GM23338 (cell line): ENCODE measurements at regions not wholly inside any gene's neighbourhood (a gene's known extent, or its start where the extent isn't known, plus 50 kb on each side); places are given as distances from the start of the nearest gene placed in this dataset.

ENCODE experiments used
- ATAC-seq: fragments of 200-7000 bp; cut with Tn5 transposase; 3 replicates; pipeline ENCODE4 v1.9.1; 2020
- DNase-seq: peaks from one replicate; pipeline ENCODE4 v3.0.0-alpha.2; 2015; ENCODE audit warnings: low spot score
- H2AFZ ChIP-seq: fragments of 200-600 bp; sonication (generic); 2 replicates; pipeline ENCODE4 v1.8.0; 2016; ENCODE audit warnings: antibody characterized with exemption, mild to moderate bottlenecking, moderate library complexity
- H3F3A ChIP-seq: fragments of 200-600 bp; sonication (generic); replicated peaks from 2 replicates; pipeline ENCODE4 v1.8.0; 2017; ENCODE audit warnings: antibody characterized with exemption, mixed run types, low read depth
- H3K27ac ChIP-seq: fragments of 200-600 bp; sonication (generic); 2 replicates; pipeline ENCODE4 v1.6.1; 2016; ENCODE audit warnings: low read depth
- H3K27me3 ChIP-seq: fragments of 200-600 bp; sonication (generic); 2 replicates; pipeline ENCODE4 v1.8.0; 2016; ENCODE audit warnings: mild to moderate bottlenecking, mixed run types, moderate library complexity; ENCODE audit not compliant: insufficient read depth
- H3K36me3 ChIP-seq: fragments of 200-600 bp; sonication (generic); 2 replicates; pipeline ENCODE4 v1.8.0; 2016; ENCODE audit warnings: mild to moderate bottlenecking; ENCODE audit not compliant: insufficient read depth
- H3K4me1 ChIP-seq: fragments of 200-600 bp; sonication (generic); 2 replicates; pipeline ENCODE4 v1.8.0; 2016; ENCODE audit warnings: mild to moderate bottlenecking, moderate library complexity; ENCODE audit not compliant: insufficient read depth
- H3K4me2 ChIP-seq: fragments of 200-600 bp; sonication (generic); 2 replicates; pipeline ENCODE4 v1.7.1; 2017; ENCODE audit warnings: mixed run types
- H3K4me3 ChIP-seq: fragments of 200-600 bp; sonication (generic); 2 replicates; pipeline ENCODE4 v1.6.1; 2016; ENCODE audit warnings: mixed run types
- H3K79me2 ChIP-seq: fragments of 200-600 bp; sonication (generic); replicated peaks from 2 replicates; pipeline ENCODE4 v1.8.0; 2017; ENCODE audit warnings: mild to moderate bottlenecking; ENCODE audit not compliant: insufficient read depth
- H3K9me2 ChIP-seq: fragments of 200-600 bp; sonication (generic); 2 replicates; pipeline ENCODE4 v1.8.0; 2017; ENCODE audit not compliant: insufficient read depth
- H4K20me1 ChIP-seq: fragments of 200-600 bp; sonication (generic); replicated peaks from 2 replicates; pipeline ENCODE4 v1.8.0; 2017; ENCODE audit warnings: mild to moderate bottlenecking; ENCODE audit not compliant: insufficient read depth
- H3K27ac Mint-ChIP-seq: 2 replicates; pipeline ENCODE4 v1.8.0; 2020; ENCODE audit warnings: inconsistent platforms, mild to moderate bottlenecking, moderate library complexity, mixed read lengths
- H3K27me3 Mint-ChIP-seq: 3 replicates; pipeline ENCODE4 v1.8.0; 2022; ENCODE audit warnings: low read depth, mild to moderate bottlenecking, moderate library complexity, mixed read lengths, inconsistent platforms; ENCODE audit not compliant: insufficient read depth, poor library complexity
- H3K36me3 Mint-ChIP-seq: 3 replicates; pipeline ENCODE4 v1.8.0; 2021; ENCODE audit warnings: low read depth, mild to moderate bottlenecking, inconsistent platforms, moderate library complexity, mixed read lengths
- H3K4me1 Mint-ChIP-seq: 3 replicates; pipeline ENCODE4 v1.8.0; 2020; ENCODE audit warnings: mild to moderate bottlenecking, inconsistent platforms, mixed read lengths
- H3K4me3 Mint-ChIP-seq: 3 replicates; pipeline ENCODE4 v1.8.0; 2021; ENCODE audit warnings: moderate library complexity, mild to moderate bottlenecking, inconsistent platforms, mixed read lengths
- H3K9me3 Mint-ChIP-seq: 3 replicates; pipeline ENCODE4 v1.8.0; 2020; ENCODE audit warnings: moderate library complexity, mild to moderate bottlenecking, inconsistent platforms, mixed read lengths
- CREB1 ChIP-seq: fragments of 250-450 bp; sonication (Bioruptor Pico); IDR thresholded peaks from 2 replicates; pipeline ENCODE4 v1.5.0; 2020; ENCODE audit warnings: low read depth, mild to moderate bottlenecking, moderate library complexity
- ETS1 ChIP-seq: IDR thresholded peaks from 2 replicates; pipeline ENCODE4 v1.6.1; 2016; ENCODE audit warnings: antibody characterized with exemption
- EZH2 ChIP-seq: fragments of 200-600 bp; sonication (generic); IDR thresholded peaks from one replicate; pipeline ENCODE4 v1.8.0; 2017; ENCODE audit warnings: antibody characterized with exemption, mild to moderate bottlenecking, low read depth; ENCODE audit not compliant: unreplicated experiment
- EZH2phosphoT487 ChIP-seq: fragments of 200-600 bp; sonication (generic); IDR thresholded peaks from one replicate; pipeline ENCODE4 v1.8.1; 2018; ENCODE audit warnings: antibody characterized with exemption; ENCODE audit not compliant: unreplicated experiment
- JUNB ChIP-seq: IDR thresholded peaks from one replicate; pipeline ENCODE4 v1.6.1; 2016; ENCODE audit warnings: antibody characterized with exemption; ENCODE audit not compliant: unreplicated experiment
- NANOG ChIP-seq: IDR thresholded peaks from 2 replicates; pipeline ENCODE4 v1.6.1; 2016; ENCODE audit warnings: antibody characterized with exemption, borderline replicate concordance
- POLR2AphosphoS5 ChIP-seq: IDR thresholded peaks from 2 replicates; pipeline ENCODE4 v1.6.1; 2016; ENCODE audit warnings: antibody characterized with exemption, low read depth
- ZNF331 ChIP-seq: fragments of 250-450 bp; sonication (Bioruptor Pico); IDR thresholded peaks from 2 replicates; pipeline ENCODE4 v1.5.0; 2020; ENCODE audit warnings: low read depth, mild to moderate bottlenecking, moderate library complexity
- TF ChIP-seq, protein P1 (sequence below): fragments of 250-450 bp; sonication (Bioruptor Pico); IDR thresholded peaks from 2 replicates; pipeline ENCODE4 v1.5.0; 2020; ENCODE audit warnings: mild to moderate bottlenecking, moderate library complexity
- TF ChIP-seq, protein P2 (sequence below): IDR thresholded peaks from one replicate; pipeline ENCODE4 v1.6.1; 2018; ENCODE audit warnings: antibody characterized with exemption; ENCODE audit not compliant: unreplicated experiment
- TF ChIP-seq, protein P3 (sequence below), 2 experiments: fragments of 200-600 bp in 1 of 2; sonication (generic) in 1 of 2; conservative IDR thresholded peaks; 2 replicates each; pipeline versions ENCODE4 v1.5.1 to v1.6.1; 2016 to 2017; ENCODE audit warnings: antibody characterized with exemption in 2 of 2, low read depth in 2 of 2, mild to moderate bottlenecking in 2 of 2, moderate library complexity in 1 of 2

DNA sequence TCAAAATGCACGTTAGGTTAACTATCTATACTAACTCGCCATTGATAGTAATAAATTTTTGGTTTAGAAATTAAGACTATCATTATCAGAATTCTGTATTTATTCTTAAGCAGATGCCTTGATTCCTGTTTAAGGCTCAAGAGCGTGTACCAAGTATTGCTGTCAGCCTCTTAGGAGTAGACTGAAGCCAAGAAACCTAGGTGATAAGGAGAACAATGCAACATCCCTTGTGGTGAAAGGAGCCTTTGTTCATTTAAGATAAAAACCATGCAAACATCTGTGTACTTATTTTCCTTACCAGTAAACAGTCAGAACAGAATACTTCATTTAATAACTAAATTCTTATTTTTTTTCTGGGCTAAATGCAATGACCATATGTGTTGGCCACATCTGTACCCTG is 109.4 kb upstream of the NOVA1 start:
- no peak for ATAC-seq
- Mint-ChIP-seq H3K36me3 (no peaks in the 10 kb centered on the region), H3K27me3 (peaks cover 2% of the 10 kb centered on the region)

More for the DNA sequence above, 109.4 kb upstream of the NOVA1 start:
- Histone ChIP-seq H3K4me3 (no peak overlapping the region), H3K79me2 (no peaks in the 10 kb centered on the region), H3K36me3 (no peaks in the 10 kb centered on the region), H4K20me1 (no peaks in the 10 kb centered on the region), H3K27me3 (no peaks in the 10 kb centered on the region), H3K4me1 (peaks cover 16% of the 10 kb centered on the region), H3K27ac (no peak overlapping the region), H3K4me2 (no peak overlapping the region), H3K9me2 (no peaks in the 10 kb centered on the region), H3F3A (no peaks in the 10 kb centered on the region), H2AFZ (no peak overlapping the region)
- TF ChIP-seq ETS1 = no peak
- TF ChIP-seq EZH2phosphoT487 = no peak
- TF ChIP-seq, protein P1, sequence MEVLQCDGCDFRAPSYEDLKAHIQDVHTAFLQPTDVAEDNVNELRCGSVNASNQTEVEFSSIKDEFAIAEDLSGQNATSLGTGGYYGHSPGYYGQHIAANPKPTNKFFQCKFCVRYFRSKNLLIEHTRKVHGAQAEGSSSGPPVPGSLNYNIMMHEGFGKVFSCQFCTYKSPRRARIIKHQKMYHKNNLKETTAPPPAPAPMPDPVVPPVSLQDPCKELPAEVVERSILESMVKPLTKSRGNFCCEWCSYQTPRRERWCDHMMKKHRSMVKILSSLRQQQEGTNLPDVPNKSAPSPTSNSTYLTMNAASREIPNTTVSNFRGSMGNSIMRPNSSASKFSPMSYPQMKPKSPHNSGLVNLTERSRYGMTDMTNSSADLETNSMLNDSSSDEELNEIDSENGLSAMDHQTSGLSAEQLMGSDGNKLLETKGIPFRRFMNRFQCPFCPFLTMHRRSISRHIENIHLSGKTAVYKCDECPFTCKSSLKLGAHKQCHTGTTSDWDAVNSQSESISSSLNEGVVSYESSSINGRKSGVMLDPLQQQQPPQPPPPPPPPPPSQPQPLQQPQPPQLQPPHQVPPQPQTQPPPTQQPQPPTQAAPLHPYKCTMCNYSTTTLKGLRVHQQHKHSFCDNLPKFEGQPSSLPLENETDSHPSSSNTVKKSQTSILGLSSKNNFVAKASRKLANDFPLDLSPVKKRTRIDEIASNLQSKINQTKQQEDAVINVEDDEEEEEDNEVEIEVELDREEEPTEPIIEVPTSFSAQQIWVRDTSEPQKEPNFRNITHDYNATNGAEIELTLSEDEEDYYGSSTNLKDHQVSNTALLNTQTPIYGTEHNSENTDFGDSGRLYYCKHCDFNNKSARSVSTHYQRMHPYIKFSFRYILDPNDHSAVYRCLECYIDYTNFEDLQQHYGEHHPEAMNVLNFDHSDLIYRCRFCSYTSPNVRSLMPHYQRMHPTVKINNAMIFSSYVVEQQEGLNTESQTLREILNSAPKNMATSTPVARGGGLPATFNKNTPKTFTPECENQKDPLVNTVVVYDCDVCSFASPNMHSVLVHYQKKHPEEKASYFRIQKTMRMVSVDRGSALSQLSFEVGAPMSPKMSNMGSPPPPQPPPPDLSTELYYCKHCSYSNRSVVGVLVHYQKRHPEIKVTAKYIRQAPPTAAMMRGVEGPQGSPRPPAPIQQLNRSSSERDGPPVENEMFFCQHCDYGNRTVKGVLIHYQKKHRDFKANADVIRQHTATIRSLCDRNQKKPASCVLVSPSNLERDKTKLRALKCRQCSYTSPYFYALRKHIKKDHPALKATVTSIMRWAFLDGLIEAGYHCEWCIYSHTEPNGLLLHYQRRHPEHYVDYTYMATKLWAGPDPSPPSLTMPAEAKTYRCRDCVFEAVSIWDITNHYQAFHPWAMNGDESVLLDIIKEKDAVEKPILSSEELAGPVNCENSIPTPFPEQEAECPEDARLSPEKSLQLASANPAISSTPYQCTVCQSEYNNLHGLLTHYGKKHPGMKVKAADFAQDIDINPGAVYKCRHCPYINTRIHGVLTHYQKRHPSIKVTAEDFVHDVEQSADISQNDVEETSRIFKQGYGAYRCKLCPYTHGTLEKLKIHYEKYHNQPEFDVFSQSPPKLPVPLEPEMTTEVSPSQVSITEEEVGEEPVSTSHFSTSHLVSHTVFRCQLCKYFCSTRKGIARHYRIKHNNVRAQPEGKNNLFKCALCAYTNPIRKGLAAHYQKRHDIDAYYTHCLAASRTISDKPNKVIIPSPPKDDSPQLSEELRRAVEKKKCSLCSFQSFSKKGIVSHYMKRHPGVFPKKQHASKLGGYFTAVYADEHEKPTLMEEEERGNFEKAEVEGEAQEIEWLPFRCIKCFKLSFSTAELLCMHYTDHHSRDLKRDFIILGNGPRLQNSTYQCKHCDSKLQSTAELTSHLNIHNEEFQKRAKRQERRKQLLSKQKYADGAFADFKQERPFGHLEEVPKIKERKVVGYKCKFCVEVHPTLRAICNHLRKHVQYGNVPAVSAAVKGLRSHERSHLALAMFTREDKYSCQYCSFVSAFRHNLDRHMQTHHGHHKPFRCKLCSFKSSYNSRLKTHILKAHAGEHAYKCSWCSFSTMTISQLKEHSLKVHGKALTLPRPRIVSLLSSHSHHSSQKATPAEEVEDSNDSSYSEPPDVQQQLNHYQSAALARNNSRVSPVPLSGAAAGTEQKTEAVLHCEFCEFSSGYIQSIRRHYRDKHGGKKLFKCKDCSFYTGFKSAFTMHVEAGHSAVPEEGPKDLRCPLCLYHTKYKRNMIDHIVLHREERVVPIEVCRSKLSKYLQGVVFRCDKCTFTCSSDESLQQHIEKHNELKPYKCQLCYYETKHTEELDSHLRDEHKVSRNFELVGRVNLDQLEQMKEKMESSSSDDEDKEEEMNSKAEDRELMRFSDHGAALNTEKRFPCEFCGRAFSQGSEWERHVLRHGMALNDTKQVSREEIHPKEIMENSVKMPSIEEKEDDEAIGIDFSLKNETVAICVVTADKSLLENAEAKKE = no peak
- TF ChIP-seq, protein P2, sequence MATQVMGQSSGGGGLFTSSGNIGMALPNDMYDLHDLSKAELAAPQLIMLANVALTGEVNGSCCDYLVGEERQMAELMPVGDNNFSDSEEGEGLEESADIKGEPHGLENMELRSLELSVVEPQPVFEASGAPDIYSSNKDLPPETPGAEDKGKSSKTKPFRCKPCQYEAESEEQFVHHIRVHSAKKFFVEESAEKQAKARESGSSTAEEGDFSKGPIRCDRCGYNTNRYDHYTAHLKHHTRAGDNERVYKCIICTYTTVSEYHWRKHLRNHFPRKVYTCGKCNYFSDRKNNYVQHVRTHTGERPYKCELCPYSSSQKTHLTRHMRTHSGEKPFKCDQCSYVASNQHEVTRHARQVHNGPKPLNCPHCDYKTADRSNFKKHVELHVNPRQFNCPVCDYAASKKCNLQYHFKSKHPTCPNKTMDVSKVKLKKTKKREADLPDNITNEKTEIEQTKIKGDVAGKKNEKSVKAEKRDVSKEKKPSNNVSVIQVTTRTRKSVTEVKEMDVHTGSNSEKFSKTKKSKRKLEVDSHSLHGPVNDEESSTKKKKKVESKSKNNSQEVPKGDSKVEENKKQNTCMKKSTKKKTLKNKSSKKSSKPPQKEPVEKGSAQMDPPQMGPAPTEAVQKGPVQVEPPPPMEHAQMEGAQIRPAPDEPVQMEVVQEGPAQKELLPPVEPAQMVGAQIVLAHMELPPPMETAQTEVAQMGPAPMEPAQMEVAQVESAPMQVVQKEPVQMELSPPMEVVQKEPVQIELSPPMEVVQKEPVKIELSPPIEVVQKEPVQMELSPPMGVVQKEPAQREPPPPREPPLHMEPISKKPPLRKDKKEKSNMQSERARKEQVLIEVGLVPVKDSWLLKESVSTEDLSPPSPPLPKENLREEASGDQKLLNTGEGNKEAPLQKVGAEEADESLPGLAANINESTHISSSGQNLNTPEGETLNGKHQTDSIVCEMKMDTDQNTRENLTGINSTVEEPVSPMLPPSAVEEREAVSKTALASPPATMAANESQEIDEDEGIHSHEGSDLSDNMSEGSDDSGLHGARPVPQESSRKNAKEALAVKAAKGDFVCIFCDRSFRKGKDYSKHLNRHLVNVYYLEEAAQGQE = no peak
- no peak for TF ChIP-seq JUNB
- no peak for TF ChIP-seq POLR2AphosphoS5
- TF ChIP-seq, protein P3, sequence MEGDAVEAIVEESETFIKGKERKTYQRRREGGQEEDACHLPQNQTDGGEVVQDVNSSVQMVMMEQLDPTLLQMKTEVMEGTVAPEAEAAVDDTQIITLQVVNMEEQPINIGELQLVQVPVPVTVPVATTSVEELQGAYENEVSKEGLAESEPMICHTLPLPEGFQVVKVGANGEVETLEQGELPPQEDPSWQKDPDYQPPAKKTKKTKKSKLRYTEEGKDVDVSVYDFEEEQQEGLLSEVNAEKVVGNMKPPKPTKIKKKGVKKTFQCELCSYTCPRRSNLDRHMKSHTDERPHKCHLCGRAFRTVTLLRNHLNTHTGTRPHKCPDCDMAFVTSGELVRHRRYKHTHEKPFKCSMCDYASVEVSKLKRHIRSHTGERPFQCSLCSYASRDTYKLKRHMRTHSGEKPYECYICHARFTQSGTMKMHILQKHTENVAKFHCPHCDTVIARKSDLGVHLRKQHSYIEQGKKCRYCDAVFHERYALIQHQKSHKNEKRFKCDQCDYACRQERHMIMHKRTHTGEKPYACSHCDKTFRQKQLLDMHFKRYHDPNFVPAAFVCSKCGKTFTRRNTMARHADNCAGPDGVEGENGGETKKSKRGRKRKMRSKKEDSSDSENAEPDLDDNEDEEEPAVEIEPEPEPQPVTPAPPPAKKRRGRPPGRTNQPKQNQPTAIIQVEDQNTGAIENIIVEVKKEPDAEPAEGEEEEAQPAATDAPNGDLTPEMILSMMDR (conservative IDR thresholded peaks at IDR 0.05; ENCODE audit: low read depth in 2 of 2) = no peak
- no peak for TF ChIP-seq CREB1 (CRISPR knock-in tag)
- TF ChIP-seq EZH2 = no peak
- TF ChIP-seq NANOG = no peak
- TF ChIP-seq ZNF331 (CRISPR knock-in tag) = no peak
- Mint-ChIP-seq H3K4me1 (peaks cover 9% of the 10 kb centered on the region), H3K27ac (no peak overlapping the region), H3K4me3 (no peak overlapping the region), H3K9me3 (no peaks in the 10 kb centered on the region)
- DNase-seq = no peak
